DMS53 treated with DMSO at 0.1 percent for 48 hours (cell line): ENCODE measurements at regions not wholly inside any gene's neighbourhood (a gene's known extent, or its start where the extent isn't known, plus 50 kb on each side); places are given as distances from the start of the nearest gene placed in this dataset.
"Not testable (repeated sequence)": the region's sequence is repeated elsewhere in the genome, so short reads cannot be mapped to it uniquely, and the experiment has no call there.

Experiments
- DNase-seq: peaks from one replicate; lab custom pipeline; 2025; ENCODE audit not compliant: unreplicated experiment; lab: John Stamatoyannopoulos, UW

GRCh38 chr1:120657804-120658203, 65.9 kb upstream of the NBPF26 start:
- not testable (repeated sequence) for DNase-seq

GRCh38 chr1:120658622-120659021, 65.1 kb upstream of the NBPF26 start:
- not testable (repeated sequence) for DNase-seq

- DNase-seq = not testable (repeated sequence)
These were observed 64.6 kb upstream of the NBPF26 start for GRCh38 chr1:120659133-120659532.

- not testable (repeated sequence) for DNase-seq
These were observed 59.1 kb upstream of the NBPF26 start for GRCh38 chr1:120664376-120665249.

GRCh38 chr1:120665250-120665577, 58.5 kb upstream of the NBPF26 start:
- DNase-seq = not testable (repeated sequence)

GRCh38 chr1:120668187-120668586, 55.6 kb upstream of the NBPF26 start:
- not testable (repeated sequence) for DNase-seq
